CD4-positive, alpha-beta T cell treated with Interleukin-17A for 1 hour (primary cell): ENCODE measurements at regions not wholly inside any gene's neighbourhood (a gene's known extent, or its start where the extent isn't known, plus 50 kb on each side); places are given as distances from the start of the nearest gene placed in this dataset.
"Not testable (repeated sequence)": the region's sequence is repeated elsewhere in the genome, so short reads cannot be mapped to it uniquely, and the experiment has no call there.

ENCODE experiments used
- DNase-seq: peaks from one replicate; pipeline ENCODE4 v3.0.0-alpha.2; 2020

- DNase-seq: no peak
These were observed 125.0 kb downstream of the ADSS2 start for GRCh38 chr1:244326757-244327156.

GRCh38 chr1:244327533-244327932, 124.2 kb downstream of the ADSS2 start:
- no peak for DNase-seq

- no peak for DNase-seq
These were observed 123.2 kb downstream of the ADSS2 start for GRCh38 chr1:244328476-244328875.

- no peak for DNase-seq
These were observed 122.0 kb downstream of the ADSS2 start for GRCh38 chr1:244329591-244330317.

- DNase-seq: no peak
These were observed 121.4 kb downstream of the ADSS2 start for GRCh38 chr1:244330318-244330625.

GRCh38 chr1:244332761-244333160, 118.9 kb downstream of the ADSS2 start:
- not testable (repeated sequence) for DNase-seq

- DNase-seq: not testable (repeated sequence)
These were observed 117.4 kb downstream of the ADSS2 start for GRCh38 chr1:244334315-244334714.

GRCh38 chr1:244334842-244335241, 116.9 kb downstream of the ADSS2 start:
- not testable (repeated sequence) for DNase-seq

- no peak for DNase-seq
These were observed 116.3 kb downstream of the ADSS2 start for GRCh38 chr1:244335456-244335855.

- DNase-seq: no peak
These were observed 115.3 kb downstream of the ADSS2 start for GRCh38 chr1:244336232-244336899.

- no peak for DNase-seq
These were observed 113.9 kb downstream of the ADSS2 start for GRCh38 chr1:244337839-244338238.

- no peak for DNase-seq
These were observed 112.5 kb downstream of the ADSS2 start for GRCh38 chr1:244339073-244339692.

- DNase-seq: no peak
These were observed 111.9 kb downstream of the ADSS2 start for GRCh38 chr1:244339776-244340175.

- no peak for DNase-seq
These were observed 111.3 kb downstream of the ADSS2 start for GRCh38 chr1:244340396-244340795.

- no peak for DNase-seq
These were observed 110.0 kb downstream of the ADSS2 start for GRCh38 chr1:244341455-244342450.

GRCh38 chr1:244344001-244344400, 107.7 kb downstream of the ADSS2 start:
- DNase-seq: no peak

GRCh38 chr1:244346972-244347618, 104.6 kb downstream of the ADSS2 start:
- no peak for DNase-seq

- DNase-seq: no peak
These were observed 103.8 kb downstream of the ADSS2 start for GRCh38 chr1:244347942-244348341.

- DNase-seq: no peak
These were observed 102.6 kb downstream of the ADSS2 start for GRCh38 chr1:244349103-244349531.

GRCh38 chr1:244349581-244350001, 102.1 kb downstream of the ADSS2 start:
- no peak for DNase-seq

GRCh38 chr1:244350027-244350426, 101.7 kb downstream of the ADSS2 start:
- no peak for DNase-seq

- DNase-seq: no peak
These were observed 99.4 kb downstream of the ADSS2 start for GRCh38 chr1:244352156-244352830.
